ENCODE measurements at regions not wholly inside any gene's neighbourhood (a gene's known extent, or its start where the extent isn't known, plus 50 kb on each side); places are given as distances from the start of the nearest gene placed in this dataset.

- peaks cover 14% of the 10 kb centered on the region for H3K27me3 ChIP-seq (ENCODE audit: low read depth)
- no peaks in the 10 kb centered on the region for H3K36me3 ChIP-seq
- no peak overlapping the region for H3K27ac ChIP-seq (replicated peaks)
- H3K4me1 ChIP-seq: no peaks in the 10 kb centered on the region
- no peaks in the 10 kb centered on the region for H3K9me3 ChIP-seq (replicated peaks)
- intact Hi-C loops (cut with micrococcal nuclease): no loop called here
- TF ChIP-seq CTCF (IDR thresholded peaks at IDR 0.05; ENCODE audit: borderline replicate concordance): no peak
- H3K4me3 ChIP-seq: no peak overlapping the region
- DNase-seq: no peak
These were observed 290.0 kb downstream of the SETD4 start for GRCh38 chr21:35770101-35770945.

- Histone ChIP-seq H3K27ac (replicated peaks) (no peak overlapping the region), H3K9me3 (replicated peaks) (no peaks in the 10 kb centered on the region), H3K27me3 (ENCODE audit: low read depth) (peaks cover 8% of the 10 kb centered on the region), H3K4me1 (no peaks in the 10 kb centered on the region), H3K36me3 (no peaks in the 10 kb centered on the region), H3K4me3 (no peak overlapping the region)
- intact Hi-C loops (cut with micrococcal nuclease): no loop called here
- no peak for DNase-seq
- TF ChIP-seq CTCF (IDR thresholded peaks at IDR 0.05; ENCODE audit: borderline replicate concordance): no peak
These were observed 292.1 kb downstream of the SETD4 start for GRCh38 chr21:35768187-35768586.

DNA sequence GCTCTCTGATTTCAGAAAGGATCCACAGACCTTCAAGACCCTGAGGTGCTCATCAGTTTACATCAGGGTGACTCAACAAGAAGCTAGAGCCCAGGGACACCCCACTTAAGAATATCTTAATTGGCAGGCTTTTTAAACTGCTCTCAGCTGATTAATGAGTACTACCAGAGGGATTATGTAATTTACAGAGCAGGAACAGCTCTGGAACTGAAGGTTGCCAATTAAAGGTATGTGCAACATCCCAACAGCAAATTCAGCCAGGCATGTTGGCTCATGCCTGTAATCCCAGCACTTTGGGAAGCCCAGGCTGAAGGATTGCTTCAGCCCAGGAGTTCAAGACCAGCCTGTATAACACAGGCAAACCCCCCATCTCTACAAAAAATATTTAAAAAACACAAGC is 295.7 kb downstream of the SETD4 start:
- Histone ChIP-seq H3K27ac (replicated peaks) (no peak overlapping the region), H3K4me1 (peaks cover 4% of the 10 kb centered on the region), H3K36me3 (no peaks in the 10 kb centered on the region), H3K27me3 (ENCODE audit: low read depth) (peaks cover 4% of the 10 kb centered on the region), H3K9me3 (replicated peaks) (no peaks in the 10 kb centered on the region), H3K4me3 (no peak overlapping the region)
- DNase-seq: no peak
- intact Hi-C loops (cut with micrococcal nuclease): no loop called here
- TF ChIP-seq CTCF (IDR thresholded peaks at IDR 0.05; ENCODE audit: borderline replicate concordance): no peak

DNA sequence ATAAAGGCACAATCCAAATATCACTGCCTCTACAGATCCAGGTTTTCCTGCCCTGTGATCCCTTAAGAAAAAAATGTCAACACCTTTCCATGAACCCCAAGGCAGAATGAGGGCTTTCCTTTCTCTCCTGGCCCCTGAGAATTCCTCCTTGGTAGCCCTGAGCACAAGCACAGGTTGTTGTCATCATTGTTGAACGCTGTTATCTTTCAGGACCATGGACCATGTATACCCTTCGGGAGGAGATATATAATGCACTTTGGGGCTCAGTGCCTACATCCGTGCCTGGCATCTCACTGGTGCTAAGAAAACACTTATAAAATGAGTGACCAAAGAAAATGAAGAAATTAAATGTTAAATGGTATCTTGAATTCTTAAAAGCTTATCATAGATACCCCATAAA is 296.2 kb downstream of the SETD4 start:
- intact Hi-C loops (cut with micrococcal nuclease): no loop called here
- TF ChIP-seq CTCF (IDR thresholded peaks at IDR 0.05; ENCODE audit: borderline replicate concordance): no peak
- Histone ChIP-seq H3K27me3 (ENCODE audit: low read depth) (peaks cover 8% of the 10 kb centered on the region), H3K4me3 (no peak overlapping the region), H3K9me3 (replicated peaks) (no peaks in the 10 kb centered on the region), H3K27ac (replicated peaks) (no peak overlapping the region), H3K4me1 (peaks cover 4% of the 10 kb centered on the region), H3K36me3 (no peaks in the 10 kb centered on the region)
- DNase-seq: no peak

GRCh38 chr21:35754583-35754982 is 305.7 kb downstream of the SETD4 start:
- H3K9me3 ChIP-seq (replicated peaks): peaks cover 7% of the 10 kb centered on the region
- no peak overlapping the region for H3K27ac ChIP-seq (replicated peaks)
- DNase-seq: no peak

More at GRCh38 chr21:35754583-35754982, 305.7 kb downstream of the SETD4 start:
- Histone ChIP-seq H3K27me3 (ENCODE audit: low read depth) (peaks cover 73% of the 10 kb centered on the region), H3K4me1 (no peaks in the 10 kb centered on the region), H3K4me3 (no peak overlapping the region), H3K36me3 (no peaks in the 10 kb centered on the region)
- no peak for TF ChIP-seq CTCF (IDR thresholded peaks at IDR 0.05; ENCODE audit: borderline replicate concordance)
- intact Hi-C loops (cut with micrococcal nuclease): no loop called here

Data from left ventricle myocardium inferior (tissue), 1 donor.